Neuronal stem cell (in vitro differentiated cells): ENCODE measurements at regions not wholly inside any gene's neighbourhood (a gene's known extent, or its start where the extent isn't known, plus 50 kb on each side); places are given as distances from the start of the nearest gene placed in this dataset.

Experiments used
- DNase-seq: peaks from one replicate; pipeline ENCODE4 v3.0.0-alpha.2; 2013; ENCODE audit warnings: low spot score
- H2AFZ ChIP-seq: one replicate; pipeline ENCODE4 v1.6.1; 2013; ENCODE audit warnings: mild to moderate bottlenecking, low read length, inconsistent platforms
- H2AK5ac ChIP-seq: 2 replicates; pipeline ENCODE4 v1.6.1; 2013; ENCODE audit warnings: low read depth, mild to moderate bottlenecking, inconsistent platforms, low read length, moderate library complexity, mixed read lengths
- H2BK120ac ChIP-seq: 2 replicates; pipeline ENCODE4 v1.6.1; 2013; ENCODE audit warnings: low read depth, mild to moderate bottlenecking, inconsistent platforms, low read length, moderate library complexity, mixed read lengths
- H2BK12ac ChIP-seq: one replicate; pipeline ENCODE4 v1.6.1; 2013; ENCODE audit warnings: low read length, inconsistent platforms
- H2BK15ac ChIP-seq: 2 replicates; pipeline ENCODE4 v1.6.1; 2013; ENCODE audit warnings: mild to moderate bottlenecking, low read length, inconsistent platforms, mixed read lengths
- H2BK5ac ChIP-seq: one replicate; pipeline ENCODE4 v1.6.1; 2013; ENCODE audit warnings: inconsistent platforms, mild to moderate bottlenecking, low read length, moderate library complexity
- H3K14ac ChIP-seq: one replicate; pipeline ENCODE4 v1.6.1; 2013; ENCODE audit warnings: low read length, inconsistent platforms
- H3K18ac ChIP-seq: 2 replicates; pipeline ENCODE4 v1.6.1; 2013; ENCODE audit warnings: low read length, inconsistent platforms
- H3K23ac ChIP-seq: 2 replicates; pipeline ENCODE4 v1.6.1; 2013; ENCODE audit warnings: low read depth, mild to moderate bottlenecking, mixed read lengths, low read length, inconsistent platforms; ENCODE audit not compliant: poor library complexity
- H3K27ac ChIP-seq: replicated peaks from 3 replicates; pipeline ENCODE4 v1.5.1; 2013; ENCODE audit warnings: low read length, inconsistent platforms
- H3K27me3 ChIP-seq, 3 experiments: 2 replicates each; pipeline ENCODE4 v1.6.1; 2013; ENCODE audit warnings: low read length in 3 of 3, mild to moderate bottlenecking in 2 of 3, inconsistent platforms in 1 of 3, low read depth in 1 of 3, mixed read lengths in 1 of 3, moderate library complexity in 1 of 3; ENCODE audit not compliant: control insufficient read depth in 3 of 3, insufficient read depth in 3 of 3
- H3K36me3 ChIP-seq, 2 donors: replicated peaks in 1 of 2; 2 replicates each; pipeline ENCODE4 v1.6.1; 2013; ENCODE audit warnings: low read length in 2 of 2; ENCODE audit not compliant: control insufficient read depth in 2 of 2, insufficient read depth in 2 of 2
- H3K4ac ChIP-seq: 2 replicates; pipeline ENCODE4 v1.6.1; 2013; ENCODE audit warnings: inconsistent platforms, mild to moderate bottlenecking, low read length, moderate library complexity
- H3K4me1 ChIP-seq, 2 donors: 1 replicate in 1 of 2; 2 replicates in 1 of 2; pipeline ENCODE4 v1.6.1; 2013; ENCODE audit warnings: low read length in 2 of 2, low read depth in 1 of 2; ENCODE audit not compliant: control insufficient read depth in 2 of 2, insufficient read depth in 1 of 2
- H3K4me2 ChIP-seq: one replicate; pipeline ENCODE4 v1.6.1; 2013; ENCODE audit warnings: mild to moderate bottlenecking, low read length, inconsistent platforms; ENCODE audit not compliant: insufficient read depth, poor library complexity, severe bottlenecking
- H3K4me3 ChIP-seq, 2 donors: 2 replicates each; pipeline ENCODE4 v1.5.1; 2013; ENCODE audit warnings: low read length in 2 of 2, mild to moderate bottlenecking in 2 of 2, inconsistent platforms in 1 of 2, moderate library complexity in 1 of 2
- H3K79me1 ChIP-seq: one replicate; pipeline ENCODE4 v1.6.1; 2013; ENCODE audit warnings: low read depth, mild to moderate bottlenecking, inconsistent platforms, low read length, moderate library complexity
- H3K9ac ChIP-seq: one replicate; pipeline ENCODE4 v1.6.1; 2013; ENCODE audit warnings: mild to moderate bottlenecking, low read depth, low read length, inconsistent platforms; ENCODE audit not compliant: poor library complexity
- H3K9me3 ChIP-seq, 2 donors: replicated peaks in 1 of 2; 2 replicates each; pipeline versions ENCODE3 to v1.6.1; 2013; ENCODE audit warnings: low read length in 2 of 2, mild to moderate bottlenecking in 2 of 2, inconsistent platforms in 1 of 2, low read depth in 1 of 2, mixed read lengths in 1 of 2, moderate library complexity in 1 of 2; ENCODE audit not compliant: control insufficient read depth in 2 of 2, insufficient read depth in 1 of 2
- H4K8ac ChIP-seq: one replicate; pipeline ENCODE4 v1.6.1; 2013; ENCODE audit warnings: low read depth, mild to moderate bottlenecking, inconsistent platforms, low read length, moderate library complexity
- H4K91ac ChIP-seq: one replicate; pipeline ENCODE4 v1.6.1; 2013; ENCODE audit warnings: low read length, low read depth, mild to moderate bottlenecking, inconsistent platforms; ENCODE audit not compliant: poor library complexity
- WGBS, 2 donors: extraction: QIAGEN DNeasy Blood & Tissue Kit; methylation state at CpG; one replicate each; pipeline ENCODE4 v1.1.7; 2013; ENCODE audit warnings: missing lambda C conversion rate in 2 of 2, mixed read lengths in 1 of 2; ENCODE audit not compliant: insufficient read length in 2 of 2, insufficient replicate concordance in 1 of 2; ENCODE audit errors: extremely low coverage in 2 of 2; 5-methylcytosine and 5-hydroxymethylcytosine counted together

- no peak overlapping the region for H2AFZ ChIP-seq
- no peak overlapping the region for H3K27ac ChIP-seq
- no peak overlapping the region for H3K4me2 ChIP-seq
- H3K18ac ChIP-seq = no peak overlapping the region
- no peak for DNase-seq
- no peak overlapping the region for H2BK5ac ChIP-seq
- peaks cover 1 to 2% of the 10 kb centered on the region in 2 donors for H3K4me1 ChIP-seq
- H2BK12ac ChIP-seq = no peak overlapping the region
- no peak overlapping the region for H2BK120ac ChIP-seq
- no peaks in the 10 kb centered on the region for H3K9me3 ChIP-seq
- H3K4ac ChIP-seq = no peak overlapping the region
- no CpG with 5 or more reads among the region's 2 CpGs for WGBS, 2 donors
- no peak overlapping the region for H4K91ac ChIP-seq
- no peak overlapping the region for H3K4me3 ChIP-seq
- no peak overlapping the region for H2BK15ac ChIP-seq
- no peaks in the 10 kb centered on the region for H3K27me3 ChIP-seq
- no peak overlapping the region for H4K8ac ChIP-seq
- no peak overlapping the region for H3K23ac ChIP-seq
- H3K36me3 ChIP-seq = no peaks in the 10 kb centered on the region
- no peak overlapping the region for H2AK5ac ChIP-seq
- H3K14ac ChIP-seq = no peak overlapping the region
- no peak overlapping the region for H3K9ac ChIP-seq
- H3K79me1 ChIP-seq = no peaks in the 10 kb centered on the region
Measured at GRCh38 chr5:124274949-124275348, 471.5 kb downstream of the ZNF608 start.

DNA sequence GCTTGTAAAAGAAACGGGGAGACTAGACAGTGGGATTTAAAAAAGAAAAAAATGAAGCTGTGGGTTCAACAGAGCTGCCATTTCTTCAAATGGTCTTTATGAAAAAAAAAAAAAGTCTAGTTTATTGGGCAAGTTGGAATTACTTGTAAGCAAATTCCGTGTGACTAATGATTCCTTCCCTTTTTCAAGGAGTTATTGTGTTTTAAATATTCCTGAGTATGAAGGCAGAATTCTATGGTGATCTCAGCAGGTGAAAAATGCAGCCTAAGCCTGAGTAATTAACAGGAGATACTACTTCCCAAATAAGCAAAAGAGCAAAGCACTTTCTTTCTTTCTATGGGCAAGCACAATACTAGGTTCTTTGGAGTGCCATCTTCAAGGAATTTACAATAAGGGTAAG lies 481.9 kb downstream of the ZNF608 start:
- Histone ChIP-seq H2AFZ (no peak overlapping the region), H3K79me1 (no peaks in the 10 kb centered on the region), H4K8ac (no peak overlapping the region), H3K27me3 (no peaks in the 10 kb centered on the region), H2BK15ac (no peak overlapping the region), H3K4me2 (no peak overlapping the region), H2BK120ac (no peak overlapping the region), H4K91ac (no peak overlapping the region), H3K27ac (no peak overlapping the region), H3K4me1 (peaks cover 20 to 37% of the 10 kb centered on the region in 2 donors), H3K14ac (no peak overlapping the region), H3K4ac (no peak overlapping the region), H3K9ac (no peak overlapping the region), H3K9me3 (no peaks in the 10 kb centered on the region), H3K23ac (no peak overlapping the region), H3K18ac (no peak overlapping the region), H2BK12ac (no peak overlapping the region), H2AK5ac (no peak overlapping the region), H2BK5ac (no peak overlapping the region), H3K4me3 (no peak overlapping the region), H3K36me3 (no peaks in the 10 kb centered on the region)
- no peak for DNase-seq
- no CpG with 5 or more reads among the region's 2 CpGs for WGBS, 2 donors

DNA sequence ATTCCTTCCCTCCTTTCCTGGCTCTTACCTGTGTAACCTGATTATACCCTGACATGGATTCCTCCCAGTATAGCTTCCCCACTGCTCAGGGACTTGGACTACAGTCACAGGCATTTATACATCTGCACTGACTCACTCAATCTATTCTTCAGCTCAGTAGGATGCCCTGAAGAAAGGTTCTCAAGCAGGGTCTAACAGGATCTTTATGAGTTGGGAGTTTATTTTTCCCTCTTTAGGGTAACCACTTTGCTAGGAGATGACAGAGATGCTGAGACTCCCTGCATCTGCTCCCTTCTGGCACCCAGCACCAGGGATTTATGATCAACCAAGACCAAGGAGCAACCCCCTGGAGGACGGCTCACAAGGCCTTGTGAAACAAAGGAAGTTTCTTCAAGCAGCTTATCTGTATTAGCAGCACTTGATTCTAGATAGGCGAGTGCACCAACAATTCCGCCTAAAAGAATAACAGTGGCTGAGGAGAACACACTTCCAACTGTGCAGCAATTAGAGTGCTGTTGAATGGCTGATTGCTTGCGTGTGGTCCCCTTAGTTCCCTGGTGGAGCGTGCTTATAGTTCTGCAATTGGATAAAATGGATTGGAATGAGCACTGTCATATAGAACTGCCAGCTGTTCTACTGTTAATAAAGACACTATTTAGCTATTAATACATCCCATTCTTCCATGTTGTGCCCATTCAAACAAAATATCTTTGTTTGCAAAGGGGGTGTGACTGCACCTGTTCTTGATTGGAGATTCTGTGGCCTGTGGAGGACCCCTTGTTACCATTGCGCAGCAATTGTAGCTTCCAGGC lies 482.6 kb downstream of the ZNF608 start:
- DNase-seq = peak; percentile 78
- Histone ChIP-seq H3K23ac (no peak overlapping the region), H3K4me1 (peaks cover 20 to 37% of the 10 kb centered on the region in 2 donors), H3K27me3 (no peaks in the 10 kb centered on the region), H4K8ac (no peak overlapping the region), H2BK15ac (no peak overlapping the region), H2AK5ac (no peak overlapping the region), H2BK12ac (no peak overlapping the region), H3K18ac (no peak overlapping the region), H2BK120ac (no peak overlapping the region), H3K27ac (no peak overlapping the region), H2AFZ (peak overlapping the region; percentile 8), H3K9ac (no peak overlapping the region), H2BK5ac (no peak overlapping the region), H3K4ac (no peak overlapping the region), H4K91ac (no peak overlapping the region), H3K9me3 (no peaks in the 10 kb centered on the region), H3K14ac (no peak overlapping the region), H3K79me1 (no peaks in the 10 kb centered on the region), H3K36me3 (no peaks in the 10 kb centered on the region), H3K4me2 (no peak overlapping the region), H3K4me3 (no peak overlapping the region)
- WGBS, 2 donors = no CpG with 5 or more reads among the region's 6 CpGs

DNA sequence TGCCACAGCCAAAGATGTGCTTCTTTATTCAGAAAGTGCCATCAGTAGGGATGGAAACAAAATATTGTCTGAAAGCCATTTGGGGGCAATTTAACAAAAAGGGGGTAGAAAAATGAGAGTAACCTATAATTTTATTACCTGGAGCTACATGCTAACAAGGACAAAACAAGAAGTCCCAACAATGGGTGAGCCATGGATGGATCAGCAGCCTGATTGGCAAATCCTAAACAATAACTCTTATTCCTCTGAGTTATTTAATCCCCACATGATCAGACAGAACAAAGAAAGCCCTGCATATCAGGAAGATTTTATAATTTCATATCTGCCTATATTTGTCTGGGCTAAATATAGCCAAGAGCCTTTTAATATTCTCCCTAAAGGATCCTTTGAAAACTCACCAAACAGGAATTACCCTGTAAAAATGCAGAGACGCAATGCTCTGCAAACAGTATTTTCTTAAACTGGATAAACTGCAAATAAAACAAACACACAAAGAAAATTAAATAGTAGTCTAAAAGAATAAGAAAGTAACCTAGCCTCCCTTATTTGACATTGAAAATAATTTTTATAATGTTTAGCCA lies 483.4 kb downstream of the ZNF608 start:
- no peak overlapping the region for H2AK5ac ChIP-seq
- H3K4me2 ChIP-seq = no peak overlapping the region
- H4K8ac ChIP-seq = no peak overlapping the region
- H2BK5ac ChIP-seq = no peak overlapping the region
- WGBS, 2 donors = no CpG with 5 or more reads among the region's 1 CpG
- no peak overlapping the region for H2BK15ac ChIP-seq
- H3K14ac ChIP-seq = no peak overlapping the region
- no peak overlapping the region for H3K4ac ChIP-seq
- H3K27ac ChIP-seq = no peak overlapping the region
- no peak overlapping the region for H3K23ac ChIP-seq
- no peaks in the 10 kb centered on the region for H3K79me1 ChIP-seq
- H3K4me1 ChIP-seq = peaks cover 20 to 37% of the 10 kb centered on the region in 2 donors
- H3K27me3 ChIP-seq = no peaks in the 10 kb centered on the region
- no peak for DNase-seq
- no peaks in the 10 kb centered on the region for H3K36me3 ChIP-seq
- H4K91ac ChIP-seq = no peak overlapping the region
- H3K18ac ChIP-seq = no peak overlapping the region
- H3K9me3 ChIP-seq = no peaks in the 10 kb centered on the region
- no peak overlapping the region for H3K4me3 ChIP-seq
- H2AFZ ChIP-seq = no peak overlapping the region
- H3K9ac ChIP-seq = no peak overlapping the region
- no peak overlapping the region for H2BK120ac ChIP-seq
- no peak overlapping the region for H2BK12ac ChIP-seq
